ENCODE measurements at regions not wholly inside any gene's neighbourhood (a gene's known extent, or its start where the extent isn't known, plus 50 kb on each side); places are given as distances from the start of the nearest gene placed in this dataset.

GRCh38 chr5:73381590-73382400 lies 66.8 kb downstream of the FOXD1 start:
- H3K27me3 Mint-ChIP-seq (ENCODE audit: insufficient read depth, unreplicated experiment): no peaks in the 10 kb centered on the region
- ChIA-PET CTCF (no interaction called here), POLR2A (no interaction called here)
- no peaks in the 10 kb centered on the region for H3K36me3 Mint-ChIP-seq (ENCODE audit: insufficient read depth, unreplicated experiment)
- peaks cover 12% of the 10 kb centered on the region for H3K9me3 Mint-ChIP-seq (ENCODE audit: unreplicated experiment)
- H3K4me1 Mint-ChIP-seq (ENCODE audit: insufficient read depth, unreplicated experiment): peaks cover 4% of the 10 kb centered on the region
- no peak overlapping the region for H3K27ac Mint-ChIP-seq (ENCODE audit: low read depth, unreplicated experiment)
- TF ChIP-seq CTCF (IDR thresholded peaks at IDR 0.05; ENCODE audit: unreplicated experiment): no peak
- DNase-seq (ENCODE audit: unreplicated experiment): no peak
- intact Hi-C loops (cut with micrococcal nuclease): no loop called here
- no peak overlapping the region for H3K4me3 Mint-ChIP-seq (ENCODE audit: unreplicated experiment)
- BruUV-seq (replicated peaks): no TSS peak

- DNase-seq (ENCODE audit: unreplicated experiment): no peak
- Mint-ChIP-seq H3K36me3 (ENCODE audit: insufficient read depth, unreplicated experiment) (no peaks in the 10 kb centered on the region), H3K9me3 (ENCODE audit: unreplicated experiment) (peaks cover 12% of the 10 kb centered on the region), H3K27me3 (ENCODE audit: insufficient read depth, unreplicated experiment) (no peaks in the 10 kb centered on the region), H3K4me3 (ENCODE audit: unreplicated experiment) (no peak overlapping the region), H3K27ac (ENCODE audit: low read depth, unreplicated experiment) (no peak overlapping the region), H3K4me1 (ENCODE audit: insufficient read depth, unreplicated experiment) (peaks cover 7% of the 10 kb centered on the region)
- no peak for TF ChIP-seq CTCF (IDR thresholded peaks at IDR 0.05; ENCODE audit: unreplicated experiment)
- intact Hi-C loops (cut with micrococcal nuclease): no loop called here
- CTCF ChIA-PET: no interaction called here
- POLR2A ChIA-PET: no interaction called here
- BruUV-seq (replicated peaks): no TSS peak
Observed at GRCh38 chr5:73380710-73381589, 67.6 kb downstream of the FOXD1 start.

- no peak overlapping the region for H3K4me3 Mint-ChIP-seq (ENCODE audit: unreplicated experiment)
- no peak for TF ChIP-seq CTCF (IDR thresholded peaks at IDR 0.05; ENCODE audit: unreplicated experiment)
- peaks cover 7% of the 10 kb centered on the region for H3K4me1 Mint-ChIP-seq (ENCODE audit: insufficient read depth, unreplicated experiment)
- H3K27me3 Mint-ChIP-seq (ENCODE audit: insufficient read depth, unreplicated experiment): no peaks in the 10 kb centered on the region
- ChIA-PET POLR2A (no interaction called here), CTCF (no interaction called here)
- peaks cover 12% of the 10 kb centered on the region for H3K9me3 Mint-ChIP-seq (ENCODE audit: unreplicated experiment)
- intact Hi-C loops (cut with micrococcal nuclease): no loop called here
- no peak overlapping the region for H3K27ac Mint-ChIP-seq (ENCODE audit: low read depth, unreplicated experiment)
- no peaks in the 10 kb centered on the region for H3K36me3 Mint-ChIP-seq (ENCODE audit: insufficient read depth, unreplicated experiment)
- BruUV-seq (replicated peaks): no TSS peak
- DNase-seq (ENCODE audit: unreplicated experiment): no peak
Observed at GRCh38 chr5:73380041-73380440, 68.5 kb downstream of the FOXD1 start.

- ChIA-PET CTCF (no interaction called here), POLR2A (no interaction called here)
- intact Hi-C loops (cut with micrococcal nuclease): no loop called here
- Mint-ChIP-seq H3K36me3 (ENCODE audit: insufficient read depth, unreplicated experiment) (no peaks in the 10 kb centered on the region), H3K4me3 (ENCODE audit: unreplicated experiment) (no peak overlapping the region), H3K4me1 (ENCODE audit: insufficient read depth, unreplicated experiment) (peaks cover 12% of the 10 kb centered on the region), H3K27ac (ENCODE audit: low read depth, unreplicated experiment) (no peak overlapping the region), H3K9me3 (ENCODE audit: unreplicated experiment) (peaks cover 9% of the 10 kb centered on the region), H3K27me3 (ENCODE audit: insufficient read depth, unreplicated experiment) (no peaks in the 10 kb centered on the region)
- TF ChIP-seq CTCF (IDR thresholded peaks at IDR 0.05; ENCODE audit: unreplicated experiment): no peak
- BruUV-seq (replicated peaks): no TSS peak
- DNase-seq (ENCODE audit: unreplicated experiment): no peak
Observed at GRCh38 chr5:73379435-73379834, 69.1 kb downstream of the FOXD1 start.
